Superior temporal gyrus (tissue), 1 donor: ENCODE measurements at regions not wholly inside any gene's neighbourhood (a gene's known extent, or its start where the extent isn't known, plus 50 kb on each side); places are given as distances from the start of the nearest gene placed in this dataset.
"Not testable (repeated sequence)": the region's sequence is repeated elsewhere in the genome, so short reads cannot be mapped to it uniquely, and the experiment has no call there.

Experiments
- DNase-seq: peaks from one replicate; pipeline ENCODE4 v3.0.0-alpha.2; 2016; ENCODE audit errors: extremely low spot score

GRCh38 chr16:65570261-65570660 is 448.4 kb upstream of the CDH11 start:
- no peak for DNase-seq

GRCh38 chr16:65559846-65560245 is 438.0 kb upstream of the CDH11 start:
- DNase-seq: no peak

GRCh38 chr16:65549689-65550088 is 427.8 kb upstream of the CDH11 start:
- DNase-seq: not testable (repeated sequence)

- no peak for DNase-seq
These were observed 426.6 kb upstream of the CDH11 start for GRCh38 chr16:65548470-65548869.

GRCh38 chr16:65547772-65548446 is 426.0 kb upstream of the CDH11 start:
- DNase-seq: no peak

GRCh38 chr16:65546353-65546791 is 424.5 kb upstream of the CDH11 start:
- DNase-seq: no peak

GRCh38 chr16:65545413-65545956 is 423.6 kb upstream of the CDH11 start:
- DNase-seq: no peak

- DNase-seq: no peak
These were observed 422.2 kb upstream of the CDH11 start for GRCh38 chr16:65543781-65544740.

GRCh38 chr16:65541646-65542045 is 419.8 kb upstream of the CDH11 start:
- no peak for DNase-seq

GRCh38 chr16:65540901-65541300 is 419.0 kb upstream of the CDH11 start:
- DNase-seq: no peak

- no peak for DNase-seq
These were observed 417.1 kb upstream of the CDH11 start for GRCh38 chr16:65538976-65539375.

- no peak for DNase-seq
These were observed 415.5 kb upstream of the CDH11 start for GRCh38 chr16:65537336-65537735.

- no peak for DNase-seq
These were observed 412.3 kb upstream of the CDH11 start for GRCh38 chr16:65534121-65534528.

GRCh38 chr16:65532846-65533245 is 411.0 kb upstream of the CDH11 start:
- DNase-seq: no peak

GRCh38 chr16:65532258-65532657 is 410.4 kb upstream of the CDH11 start:
- DNase-seq: no peak

GRCh38 chr16:65531475-65531874 is 409.6 kb upstream of the CDH11 start:
- no peak for DNase-seq

- DNase-seq: no peak
These were observed 403.8 kb upstream of the CDH11 start for GRCh38 chr16:65525707-65526106.

GRCh38 chr16:65524997-65525396 is 403.1 kb upstream of the CDH11 start:
- DNase-seq: no peak

GRCh38 chr16:65524231-65524630 is 402.4 kb upstream of the CDH11 start:
- DNase-seq: no peak

GRCh38 chr16:65523283-65523944 is 401.6 kb upstream of the CDH11 start:
- no peak for DNase-seq

- DNase-seq: no peak
These were observed 400.5 kb upstream of the CDH11 start for GRCh38 chr16:65522412-65522811.
